H7 (cell line): ENCODE measurements at regions not wholly inside any gene's neighbourhood (a gene's known extent, or its start where the extent isn't known, plus 50 kb on each side); places are given as distances from the start of the nearest gene placed in this dataset.

Experiments
- DNase-seq: peaks from one replicate; pipeline ENCODE4 v3.0.0; 2012
- H3K27me3 ChIP-seq: 2 replicates; pipeline ENCODE4 v1.6.0; 2011; ENCODE audit warnings: mild to moderate bottlenecking, low read length; ENCODE audit not compliant: control insufficient read depth, insufficient read depth
- H3K36me3 ChIP-seq: replicated peaks from 2 replicates; pipeline ENCODE4 v1.5.1; 2011; ENCODE audit warnings: low read length; ENCODE audit not compliant: control insufficient read depth, insufficient read depth
- H3K4me3 ChIP-seq: 2 replicates; pipeline ENCODE4 v1.5.1; 2011; ENCODE audit warnings: low read depth, mild to moderate bottlenecking, control low read depth, low read length, moderate library complexity; ENCODE audit not compliant: insufficient read depth

DNA sequence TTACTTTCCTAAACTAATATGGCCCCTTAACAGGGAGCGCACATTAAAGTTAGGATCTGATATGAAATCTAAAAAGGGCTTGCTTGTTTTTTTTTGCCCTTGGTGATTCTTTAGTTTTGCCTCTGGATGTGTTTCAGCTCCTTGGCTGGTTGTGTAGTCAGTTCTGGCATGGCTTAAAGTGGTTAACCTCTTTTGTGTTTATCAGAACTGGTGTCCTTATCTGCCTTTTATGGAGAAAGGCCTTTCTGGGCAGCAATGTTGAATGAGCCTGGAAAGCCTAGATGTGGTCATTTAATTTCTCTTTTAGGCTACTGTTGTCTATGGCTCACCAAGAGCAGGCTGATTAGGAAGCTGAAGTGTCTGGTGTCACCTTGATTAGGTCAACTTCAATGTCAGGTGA is 254.5 kb upstream of the ROPN1 start:
- Histone ChIP-seq H3K36me3 (no peaks in the 10 kb centered on the region), H3K4me3 (no peak overlapping the region), H3K27me3 (no peaks in the 10 kb centered on the region; the same call in 1 of the 2 replicates)
- DNase-seq = no peak

DNA sequence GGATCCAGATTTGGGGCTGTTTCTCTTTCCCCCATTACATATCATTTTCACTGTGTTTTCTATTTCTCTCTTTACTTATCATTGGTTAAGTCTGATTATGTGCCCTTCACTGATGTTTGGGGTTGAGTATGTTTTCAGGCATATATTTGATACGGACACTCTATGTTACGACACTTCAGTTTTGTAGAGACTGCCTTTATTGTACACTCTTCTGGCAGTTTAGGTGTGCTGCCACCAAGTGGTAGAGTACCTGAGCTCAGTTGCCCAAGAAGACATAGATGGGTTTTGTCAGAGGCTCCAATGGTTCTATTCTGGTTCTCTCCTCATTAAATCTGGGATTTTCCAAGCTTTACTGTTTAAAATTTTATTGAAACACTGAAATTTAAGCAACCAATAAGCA is 255.0 kb upstream of the ROPN1 start:
- Histone ChIP-seq H3K36me3 (no peaks in the 10 kb centered on the region), H3K4me3 (no peak overlapping the region), H3K27me3 (no peaks in the 10 kb centered on the region; the same call in 1 of the 2 replicates)
- DNase-seq = peak; percentile 54

DNA sequence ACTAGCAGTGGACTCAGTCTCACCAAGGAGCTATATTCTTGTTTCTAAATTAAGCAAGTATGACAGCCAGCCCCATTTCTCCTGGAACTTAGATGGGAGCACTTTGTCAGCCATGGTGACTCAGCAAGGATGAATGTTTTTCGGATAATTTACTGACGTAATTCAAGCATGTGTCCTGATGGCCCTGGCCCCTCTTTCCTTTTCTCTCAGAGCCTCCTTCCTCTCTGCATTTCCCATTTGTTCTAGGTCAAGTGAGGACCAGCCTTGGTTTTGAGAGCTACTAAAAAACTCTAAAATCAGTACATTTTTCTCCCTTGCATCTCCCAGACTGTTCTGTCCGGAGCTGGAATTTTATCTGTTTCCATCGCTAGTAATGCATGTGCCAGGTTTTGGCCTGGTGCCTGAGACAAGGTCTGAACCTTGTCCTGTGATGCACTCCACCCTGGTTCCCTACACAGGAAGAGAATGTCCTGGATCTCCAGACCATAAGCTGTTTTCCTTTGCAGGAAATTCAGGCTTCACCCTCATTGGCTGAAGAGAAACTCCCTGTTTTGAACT is 256.6 kb upstream of the ROPN1 start:
- no peak overlapping the region for H3K4me3 ChIP-seq
- H3K27me3 ChIP-seq = no peaks in the 10 kb centered on the region; the same call in 1 of the 2 replicates
- H3K36me3 ChIP-seq = no peaks in the 10 kb centered on the region
- DNase-seq = no peak

- H3K4me3 ChIP-seq = no peak overlapping the region
- no peaks in the 10 kb centered on the region; the same call in 1 of the 2 replicates for H3K27me3 ChIP-seq
- no peak for DNase-seq
- no peaks in the 10 kb centered on the region for H3K36me3 ChIP-seq
Observed at GRCh38 chr3:124249038-124249437, 257.1 kb upstream of the ROPN1 start.

DNA sequence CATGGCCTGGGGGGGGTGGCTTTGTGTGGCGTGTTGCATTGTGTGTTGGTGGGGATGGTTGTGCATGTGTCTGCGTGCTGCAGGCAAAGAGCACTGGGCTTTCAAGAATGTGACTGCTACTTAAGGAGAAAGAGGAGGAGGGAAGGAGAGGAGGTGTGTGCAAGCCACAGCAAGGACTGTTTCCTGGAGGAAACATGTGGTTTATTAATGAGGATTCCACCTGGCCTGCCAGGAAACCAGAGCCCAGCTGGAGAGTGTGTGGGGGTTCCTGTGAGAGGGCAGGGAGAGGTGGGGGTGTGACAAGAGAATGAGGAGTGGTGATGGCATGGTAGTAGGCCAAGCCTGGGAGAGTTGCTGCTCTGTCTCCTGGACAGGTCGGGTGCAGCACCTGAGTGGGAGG is 258.1 kb upstream of the ROPN1 start:
- H3K27me3 ChIP-seq = no peaks in the 10 kb centered on the region; the same call in 1 of the 2 replicates
- H3K4me3 ChIP-seq = no peak overlapping the region
- no peak for DNase-seq

GRCh38 chr3:124256156-124256555 is 264.2 kb upstream of the ROPN1 start:
- DNase-seq = no peak
- Histone ChIP-seq H3K36me3 (no peaks in the 10 kb centered on the region), H3K27me3 (no peaks in the 10 kb centered on the region), H3K4me3 (no peak overlapping the region)

More for the DNA sequence above, 258.1 kb upstream of the ROPN1 start:
- no peaks in the 10 kb centered on the region for H3K36me3 ChIP-seq

DNA sequence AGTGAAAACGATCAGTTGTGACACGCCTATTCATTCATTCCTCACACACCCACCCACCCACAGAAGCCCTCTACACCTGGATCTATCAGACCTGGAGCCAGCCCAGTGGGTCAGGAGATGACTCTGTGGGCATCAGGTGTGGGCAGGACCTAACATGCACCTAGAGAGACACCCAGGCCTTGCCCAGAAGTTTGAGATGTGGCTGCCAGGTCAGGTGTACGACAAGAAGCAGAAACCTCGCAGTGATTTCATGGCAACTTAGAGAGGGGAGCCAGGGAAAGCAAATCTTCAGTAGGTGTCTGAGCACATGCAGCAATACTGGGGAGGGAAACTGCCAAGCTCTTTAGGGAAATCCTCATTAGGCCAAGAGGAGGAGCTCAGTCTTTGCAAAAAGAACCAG is 264.7 kb upstream of the ROPN1 start:
- Histone ChIP-seq H3K4me3 (no peak overlapping the region), H3K36me3 (no peaks in the 10 kb centered on the region), H3K27me3 (no peaks in the 10 kb centered on the region)
- DNase-seq = no peak

- no peak for DNase-seq
- no peak overlapping the region for H3K4me3 ChIP-seq
- H3K36me3 ChIP-seq = no peaks in the 10 kb centered on the region
- H3K27me3 ChIP-seq = no peaks in the 10 kb centered on the region
Observed at GRCh38 chr3:124257336-124257864, 265.5 kb upstream of the ROPN1 start.

GRCh38 chr3:124258057-124258500 is 266.2 kb upstream of the ROPN1 start:
- Histone ChIP-seq H3K36me3 (no peaks in the 10 kb centered on the region), H3K27me3 (no peaks in the 10 kb centered on the region), H3K4me3 (no peak overlapping the region)
- no peak for DNase-seq

GRCh38 chr3:124260206-124260915 is 268.4 kb upstream of the ROPN1 start:
- DNase-seq = no peak

GRCh38 chr3:124261306-124261705 is 269.4 kb upstream of the ROPN1 start:
- Histone ChIP-seq H3K27me3 (no peaks in the 10 kb centered on the region), H3K4me3 (no peak overlapping the region), H3K36me3 (no peaks in the 10 kb centered on the region)
- no peak for DNase-seq

More at GRCh38 chr3:124260206-124260915, 268.4 kb upstream of the ROPN1 start:
- Histone ChIP-seq H3K4me3 (no peak overlapping the region), H3K27me3 (no peaks in the 10 kb centered on the region), H3K36me3 (no peaks in the 10 kb centered on the region)

GRCh38 chr3:124263168-124263567 is 271.2 kb upstream of the ROPN1 start:
- H3K4me3 ChIP-seq = no peak overlapping the region
- DNase-seq = no peak
- H3K27me3 ChIP-seq = no peaks in the 10 kb centered on the region
- no peaks in the 10 kb centered on the region for H3K36me3 ChIP-seq

GRCh38 chr3:124264346-124264745 is 272.4 kb upstream of the ROPN1 start:
- H3K36me3 ChIP-seq = no peaks in the 10 kb centered on the region
- H3K27me3 ChIP-seq = no peaks in the 10 kb centered on the region
- DNase-seq = no peak
- H3K4me3 ChIP-seq = no peak overlapping the region

GRCh38 chr3:124266487-124266886 is 274.6 kb upstream of the ROPN1 start:
- no peaks in the 10 kb centered on the region for H3K36me3 ChIP-seq
- no peak for DNase-seq
- H3K27me3 ChIP-seq = no peaks in the 10 kb centered on the region
- H3K4me3 ChIP-seq = no peak overlapping the region

GRCh38 chr3:124267406-124267805 is 275.5 kb upstream of the ROPN1 start:
- no peak overlapping the region for H3K4me3 ChIP-seq
- no peaks in the 10 kb centered on the region for H3K36me3 ChIP-seq
- H3K27me3 ChIP-seq = no peaks in the 10 kb centered on the region
- DNase-seq = no peak
